Esophagus muscularis mucosa (tissue), 4 donors: ENCODE measurements at regions not wholly inside any gene's neighbourhood (a gene's known extent, or its start where the extent isn't known, plus 50 kb on each side); places are given as distances from the start of the nearest gene placed in this dataset.
"Not testable (repeated sequence)": the region's sequence is repeated elsewhere in the genome, so short reads cannot be mapped to it uniquely, and the experiment has no call there.

ENCODE experiments used
- DNase-seq: peaks from one replicate; pipeline ENCODE4 v3.0.0-alpha.2; 2017; ENCODE audit errors: extremely low spot score
- H3K27ac ChIP-seq, 4 donors: fragments of 200-600 bp; sonication (generic); replicated peaks in 1 of 4; 1 replicate in 3 of 4; 2 replicates in 1 of 4; pipeline ENCODE4 v1.5.1; 2016 to 2019; ENCODE audit warnings: mild to moderate bottlenecking in 1 of 4
- H3K27me3 ChIP-seq, 4 donors: fragments of 200-600 bp; sonication (generic); one replicate each; pipeline versions ENCODE4 v1.5.1 to v1.6.0; 2016 to 2019
- H3K36me3 ChIP-seq, 4 donors: fragments of 200-600 bp; sonication (generic); one replicate each; pipeline ENCODE4 v1.5.1; 2016 to 2019
- H3K4me1 ChIP-seq, 4 donors: fragments of 200-600 bp; sonication (generic); one replicate each; pipeline ENCODE4 v1.5.1; 2016 to 2019
- H3K4me3 ChIP-seq, 4 donors: fragments of 200-600 bp; sonication (generic); 1 replicate in 2 of 4; 2 replicates in 2 of 4; pipeline ENCODE4 v1.5.1; 2016 to 2019; ENCODE audit warnings: mild to moderate bottlenecking in 4 of 4, moderate library complexity in 1 of 4
- H3K9me3 ChIP-seq, 4 donors: fragments of 200-600 bp; sonication (generic); 1 replicate in 3 of 4; 2 replicates in 1 of 4; pipeline ENCODE4 v1.5.1; 2016 to 2019
- CTCF ChIP-seq, 3 experiments: fragments of 200-600 bp in 2 of 3; fragments of 450-650 bp in 1 of 3; sonication (generic) in 2 of 3; IDR thresholded peaks; one replicate each; pipeline ENCODE4 v1.5.1; 2017 to 2019; ENCODE audit warnings: antibody characterized with exemption in 3 of 3, mild to moderate bottlenecking in 2 of 3, moderate library complexity in 1 of 3
- EP300 ChIP-seq: sonication (generic); formaldehyde crosslinking; IDR thresholded peaks from one replicate; pipeline ENCODE4 v1.6.1; 2017; ENCODE audit warnings: antibody characterized with exemption
- POLR2A ChIP-seq: fragments of 450-650 bp; IDR thresholded peaks from one replicate; pipeline ENCODE4 v1.6.1; 2017; ENCODE audit warnings: antibody characterized with exemption, moderate library complexity, mild to moderate bottlenecking, low read depth
- POLR2AphosphoS5 ChIP-seq, 2 donors: sonication (generic); formaldehyde crosslinking; IDR thresholded peaks; one replicate each; pipeline ENCODE4 v1.6.1; 2017; ENCODE audit warnings: antibody characterized with exemption in 2 of 2
- WGBS: methylation state at CpG from one replicate; pipeline ENCODE4 v1.1.5; 2018; 5-methylcytosine and 5-hydroxymethylcytosine counted together
- intact Hi-C: fragments of 100-400 bp; cut with DNase I; formaldehyde crosslinking; loops from one replicate; pipeline ENCODE4 v1.15.1; 2023

- no peaks in the 10 kb centered on the region for H3K36me3 ChIP-seq
- DNase-seq = no peak
- no peaks in the 10 kb centered on the region for H3K9me3 ChIP-seq
- H3K27me3 ChIP-seq = no peaks in the 10 kb centered on the region
- 72% methylated on average over 4 of the region's 4 CpGs for WGBS
- intact Hi-C loops = no loop called here
- no peaks in the 10 kb centered on the region for H3K4me1 ChIP-seq
- no peak overlapping the region for H3K4me3 ChIP-seq
- no peak for TF ChIP-seq CTCF (IDR thresholded peaks at IDR 0.05)
- TF ChIP-seq POLR2A = no peak
- no peak for TF ChIP-seq POLR2AphosphoS5 (IDR thresholded peaks at IDR 0.05)
- TF ChIP-seq EP300 = no peak
- H3K27ac ChIP-seq = no peak overlapping the region
These were observed 95.4 kb upstream of the CDCA7L start for GRCh38 chr7:22040923-22041595.

- H3K9me3 ChIP-seq = no peaks in the 10 kb centered on the region
- DNase-seq = no peak
- H3K4me3 ChIP-seq = no peak overlapping the region
- WGBS = 50% methylated on average over 1 of the region's 1 CpG
- H3K36me3 ChIP-seq = no peaks in the 10 kb centered on the region
- intact Hi-C loops = no loop called here
- no peaks in the 10 kb centered on the region for H3K4me1 ChIP-seq
- no peaks in the 10 kb centered on the region for H3K27me3 ChIP-seq
- no peak overlapping the region for H3K27ac ChIP-seq
- TF ChIP-seq CTCF (IDR thresholded peaks at IDR 0.05) (no peak), POLR2A (no peak), EP300 (no peak), POLR2AphosphoS5 (IDR thresholded peaks at IDR 0.05) (no peak)
These were observed 94.0 kb upstream of the CDCA7L start for GRCh38 chr7:22039670-22040069.

- intact Hi-C loops, DNase-seq, H3K27me3 ChIP-seq, H3K4me1 ChIP-seq, H3K36me3 ChIP-seq, H3K9me3 ChIP-seq, H3K27ac ChIP-seq, H3K4me3 ChIP-seq: not testable (repeated sequence)
- WGBS = 100% methylated on average over 1 of the region's 26 CpGs
These were observed 86.7 kb upstream of the CDCA7L start for GRCh38 chr7:22032356-22032755.

- DNase-seq, H3K9me3 ChIP-seq, H3K4me1 ChIP-seq, H3K27me3 ChIP-seq, H3K36me3 ChIP-seq, H3K4me3 ChIP-seq, H3K27ac ChIP-seq, intact Hi-C loops: not testable (repeated sequence)
- WGBS = 94% methylated on average over 17 of the region's 25 CpGs
These were observed 83.0 kb upstream of the CDCA7L start for GRCh38 chr7:22028656-22029055.

- peaks cover 0 to 2% (median 0%) of the 10 kb centered on the region in 4 donors for H3K9me3 ChIP-seq
- no peaks in the 10 kb centered on the region for H3K27me3 ChIP-seq
- H3K4me1 ChIP-seq = no peaks in the 10 kb centered on the region
- no peak for DNase-seq
- 86% methylated on average over 2 of the region's 2 CpGs for WGBS
- TF ChIP-seq CTCF (IDR thresholded peaks at IDR 0.05) (no peak), POLR2A (no peak), EP300 (no peak), POLR2AphosphoS5 (IDR thresholded peaks at IDR 0.05) (no peak)
- H3K27ac ChIP-seq = no peak overlapping the region
- intact Hi-C loops = no loop called here
- no peak overlapping the region for H3K4me3 ChIP-seq
- no peaks in the 10 kb centered on the region for H3K36me3 ChIP-seq
These were observed 81.8 kb upstream of the CDCA7L start for GRCh38 chr7:22027475-22027874.

- H3K27ac ChIP-seq = no peak overlapping the region
- H3K4me1 ChIP-seq = no peaks in the 10 kb centered on the region
- H3K9me3 ChIP-seq = peaks cover 0 to 2% (median 0%) of the 10 kb centered on the region in 4 donors
- no peaks in the 10 kb centered on the region for H3K36me3 ChIP-seq
- 86% methylated on average over 7 of the region's 7 CpGs for WGBS
- intact Hi-C loops = no loop called here
- TF ChIP-seq EP300 (no peak), CTCF (IDR thresholded peaks at IDR 0.05) (no peak), POLR2AphosphoS5 (IDR thresholded peaks at IDR 0.05) (no peak), POLR2A (no peak)
- DNase-seq = no peak
- H3K4me3 ChIP-seq = no peak overlapping the region
- no peaks in the 10 kb centered on the region for H3K27me3 ChIP-seq
These were observed 80.3 kb upstream of the CDCA7L start for GRCh38 chr7:22025983-22026382.
